H1 (cell line): ENCODE measurements at regions not wholly inside any gene's neighbourhood (a gene's known extent, or its start where the extent isn't known, plus 50 kb on each side); places are given as distances from the start of the nearest gene placed in this dataset.

Experiments
- ATF2 ChIP-seq: IDR thresholded peaks from 2 replicates; pipeline ENCODE4 v1.6.1; 2012; ENCODE audit warnings: low read length, inconsistent platforms
- ATF3 ChIP-seq: IDR thresholded peaks from 2 replicates; pipeline ENCODE4 v1.6.1; 2011; ENCODE audit warnings: low read depth, mild to moderate bottlenecking, low read length; ENCODE audit not compliant: insufficient read depth
- CEBPB ChIP-seq: IDR thresholded peaks from 2 replicates; pipeline ENCODE4 v1.6.1; 2012; ENCODE audit warnings: low read depth, low read length
- CHD7 ChIP-seq: fragments of 300-600 bp; sonication (generic); IDR thresholded peaks from 2 replicates; pipeline ENCODE4 v1.7.1; 2012; ENCODE audit warnings: low read length, moderate library complexity, mild to moderate bottlenecking, inconsistent platforms; ENCODE audit not compliant: insufficient replicate concordance
- CTBP2 ChIP-seq: IDR thresholded peaks from 2 replicates; pipeline ENCODE4 v1.7.0; 2011; ENCODE audit warnings: borderline replicate concordance, mild to moderate bottlenecking, moderate library complexity, mixed read lengths, low read length; ENCODE audit not compliant: insufficient read depth, insufficient read length
- CTCF ChIP-seq, 3 experiments: IDR thresholded peaks; 1 replicate in 2 of 3; 2 replicates in 1 of 3; pipeline versions ENCODE4 v1.5.1 to v1.6.1; 2011; ENCODE audit warnings: low read length in 3 of 3, mild to moderate bottlenecking in 3 of 3, inconsistent platforms in 2 of 3, low read depth in 1 of 3, moderate library complexity in 1 of 3; ENCODE audit not compliant: insufficient read depth in 1 of 3; ENCODE audit errors: control extremely low read depth in 1 of 3
- JUN ChIP-seq: IDR thresholded peaks from 2 replicates; pipeline ENCODE4 v1.6.1; 2011; ENCODE audit warnings: low read depth, mild to moderate bottlenecking, improper control_type of control experiment, low read length
- KDM1A ChIP-seq: fragments of 200-600, 300-600 bp; sonication (generic); IDR thresholded peaks from 2 replicates; pipeline ENCODE4 v1.7.1; 2016; ENCODE audit warnings: mild to moderate bottlenecking, low read length, borderline replicate concordance
- SUZ12 ChIP-seq: fragments of 200-600 bp; sonication (generic); IDR thresholded peaks from 2 replicates; pipeline ENCODE4 v1.6.1; 2012; ENCODE audit warnings: mild to moderate bottlenecking, inconsistent platforms, low read length, moderate library complexity, mixed read lengths
- TAF1 ChIP-seq: IDR thresholded peaks from 2 replicates; pipeline ENCODE4 v1.6.1; 2011; ENCODE audit warnings: mild to moderate bottlenecking, low read depth, low read length

GRCh38 chr4:189787216-189788031 is 153.2 kb upstream of the FRG1 start:
- TF ChIP-seq CTCF (IDR thresholded peaks at IDR 0.05; ENCODE audit: control extremely low read depth in 1 of 3, insufficient read depth in 1 of 3, low read depth in 1 of 3, low read length in 3 of 3), result no peak
- no peak for TF ChIP-seq ATF2
- TF ChIP-seq SUZ12, result no peak
- TF ChIP-seq CEBPB, result no peak
- no peak for TF ChIP-seq CTBP2
- no peak for TF ChIP-seq KDM1A
- TF ChIP-seq CHD7, result no peak
- TF ChIP-seq JUN, result no peak
- no peak for TF ChIP-seq ATF3
- no peak for TF ChIP-seq TAF1
